Epithelial cell of esophagus (primary cell): ENCODE measurements at regions not wholly inside any gene's neighbourhood (a gene's known extent, or its start where the extent isn't known, plus 50 kb on each side); places are given as distances from the start of the nearest gene placed in this dataset.

ENCODE experiments used
- DNase-seq: peaks from one replicate; pipeline ENCODE4 v3.0.0; 2010; ENCODE audit warnings: low read depth
- H3K4me3 ChIP-seq: 2 replicates; pipeline ENCODE4 v1.5.1; 2011; ENCODE audit warnings: mild to moderate bottlenecking, low read length, control low read depth
- CTCF ChIP-seq: IDR thresholded peaks from 2 replicates; pipeline ENCODE4 v1.5.1; 2011; ENCODE audit warnings: low read depth, mild to moderate bottlenecking, low read length, control low read depth, inconsistent platforms; ENCODE audit not compliant: insufficient read depth; ENCODE audit errors: missing control alignments

GRCh38 chr9:19732441-19732951 lies 56.3 kb downstream of the SLC24A2 start:
- no peak for TF ChIP-seq CTCF
- DNase-seq = no peak
- H3K4me3 ChIP-seq = no peak overlapping the region

GRCh38 chr9:19728101-19728500 lies 60.7 kb downstream of the SLC24A2 start:
- no peak for DNase-seq
- H3K4me3 ChIP-seq = no peak overlapping the region
- no peak for TF ChIP-seq CTCF

- no peak for DNase-seq
- no peak for TF ChIP-seq CTCF
- no peak overlapping the region for H3K4me3 ChIP-seq
Measured at GRCh38 chr9:19725970-19726369, 62.9 kb downstream of the SLC24A2 start.

- no peak for TF ChIP-seq CTCF
- peak; percentile 69 for DNase-seq
- no peak overlapping the region for H3K4me3 ChIP-seq
Measured at GRCh38 chr9:19720377-19720776, 68.5 kb downstream of the SLC24A2 start.

- no peak for TF ChIP-seq CTCF
- H3K4me3 ChIP-seq = no peak overlapping the region
- no peak for DNase-seq
Measured at GRCh38 chr9:19703702-19704101, 85.1 kb downstream of the SLC24A2 start.

GRCh38 chr9:19701991-19702390 lies 86.8 kb downstream of the SLC24A2 start:
- no peak for DNase-seq
- H3K4me3 ChIP-seq = no peak overlapping the region
- TF ChIP-seq CTCF = no peak

GRCh38 chr9:19701274-19701673 lies 87.6 kb downstream of the SLC24A2 start:
- H3K4me3 ChIP-seq = no peak overlapping the region

More at GRCh38 chr9:19701274-19701673, 87.6 kb downstream of the SLC24A2 start:
- TF ChIP-seq CTCF = no peak
- no peak for DNase-seq
